GM12872 (cell line): ENCODE measurements at regions not wholly inside any gene's neighbourhood (a gene's known extent, or its start where the extent isn't known, plus 50 kb on each side); places are given as distances from the start of the nearest gene placed in this dataset.

Experiments
- CTCF ChIP-seq: IDR thresholded peaks from 3 replicates; pipeline ENCODE4 v1.5.1; 2011; ENCODE audit warnings: low read depth, mild to moderate bottlenecking, low read length, moderate library complexity; ENCODE audit not compliant: insufficient read depth

GRCh38 chr3:189003410-189003809 lies 168.4 kb upstream of the TPRG1 start:
- no peak for TF ChIP-seq CTCF

DNA sequence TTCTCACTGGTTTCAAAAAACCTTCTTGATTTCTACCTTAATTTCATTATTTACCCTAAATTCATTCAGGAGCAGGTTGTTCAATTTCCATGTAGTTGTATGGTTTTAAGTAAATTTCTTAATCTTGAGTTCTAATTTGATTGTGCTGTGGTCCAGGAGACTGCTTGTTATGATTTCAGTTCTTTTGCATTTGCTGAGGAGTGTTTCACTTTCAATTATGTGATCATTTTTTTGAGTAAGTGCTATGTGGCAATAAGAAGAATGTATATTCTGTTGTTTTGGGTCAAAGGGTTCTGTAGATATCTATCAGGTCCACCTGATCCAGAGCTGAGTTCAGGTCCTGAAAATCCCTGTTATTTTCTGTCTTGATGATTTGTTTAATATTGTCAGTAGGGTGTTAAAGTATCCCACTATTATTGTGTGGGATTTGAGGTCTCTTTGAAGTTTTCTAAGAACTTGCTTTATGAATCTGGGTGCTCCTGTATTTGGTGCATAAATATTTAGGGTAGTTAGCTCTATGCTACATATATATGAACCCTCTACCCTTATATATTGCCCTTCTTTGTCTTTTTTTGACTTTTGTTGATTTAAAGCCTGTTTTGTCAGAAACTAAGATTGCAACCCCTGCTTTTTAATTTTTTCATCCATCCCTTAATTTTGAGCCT lies 158.4 kb upstream of the TPRG1 start:
- no peak for TF ChIP-seq CTCF

DNA sequence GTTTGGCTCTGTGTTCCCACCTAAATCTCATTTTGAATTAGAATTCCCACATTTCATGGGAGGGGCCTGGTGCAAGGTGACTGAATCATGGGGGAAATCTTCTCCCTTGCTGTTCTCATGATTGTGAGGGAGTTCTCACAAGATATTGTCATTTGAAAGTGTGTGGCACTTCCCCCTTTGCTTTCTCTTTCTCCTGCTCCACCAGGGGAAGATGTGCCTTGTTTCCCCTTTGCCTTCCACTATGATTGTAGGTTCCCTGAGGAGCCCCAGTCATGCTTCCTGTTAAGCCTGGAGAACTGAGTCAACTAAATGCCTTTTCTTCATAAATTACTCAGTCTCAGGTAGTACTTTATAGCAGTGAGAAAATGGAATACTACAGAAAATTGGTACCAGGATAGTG lies 157.2 kb upstream of the TPRG1 start:
- TF ChIP-seq CTCF = no peak

DNA sequence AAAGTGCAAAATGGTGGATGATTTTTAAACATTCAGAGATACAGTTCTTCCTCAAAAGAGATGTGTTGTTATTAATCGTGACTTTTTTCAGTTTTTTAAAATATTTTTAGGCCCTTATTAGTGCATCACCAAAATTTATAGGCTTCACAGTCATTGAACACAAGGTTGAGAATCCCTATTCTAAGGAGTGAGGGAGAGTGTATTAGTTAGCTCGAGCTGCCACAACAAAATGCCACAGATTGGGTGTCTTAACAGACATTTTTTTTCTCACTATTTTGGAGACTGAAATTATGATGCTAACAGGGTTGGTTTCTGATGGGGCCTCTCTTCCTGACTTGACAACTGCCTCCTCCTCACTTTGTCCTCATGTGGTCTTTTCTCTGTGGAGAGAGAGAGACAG lies 145.9 kb upstream of the TPRG1 start:
- no peak for TF ChIP-seq CTCF

- TF ChIP-seq CTCF = no peak
Observed at GRCh38 chr3:189027626-189028155, 144.1 kb upstream of the TPRG1 start.

- no peak for TF ChIP-seq CTCF
Observed at GRCh38 chr3:189038773-189039745, 132.7 kb upstream of the TPRG1 start.

DNA sequence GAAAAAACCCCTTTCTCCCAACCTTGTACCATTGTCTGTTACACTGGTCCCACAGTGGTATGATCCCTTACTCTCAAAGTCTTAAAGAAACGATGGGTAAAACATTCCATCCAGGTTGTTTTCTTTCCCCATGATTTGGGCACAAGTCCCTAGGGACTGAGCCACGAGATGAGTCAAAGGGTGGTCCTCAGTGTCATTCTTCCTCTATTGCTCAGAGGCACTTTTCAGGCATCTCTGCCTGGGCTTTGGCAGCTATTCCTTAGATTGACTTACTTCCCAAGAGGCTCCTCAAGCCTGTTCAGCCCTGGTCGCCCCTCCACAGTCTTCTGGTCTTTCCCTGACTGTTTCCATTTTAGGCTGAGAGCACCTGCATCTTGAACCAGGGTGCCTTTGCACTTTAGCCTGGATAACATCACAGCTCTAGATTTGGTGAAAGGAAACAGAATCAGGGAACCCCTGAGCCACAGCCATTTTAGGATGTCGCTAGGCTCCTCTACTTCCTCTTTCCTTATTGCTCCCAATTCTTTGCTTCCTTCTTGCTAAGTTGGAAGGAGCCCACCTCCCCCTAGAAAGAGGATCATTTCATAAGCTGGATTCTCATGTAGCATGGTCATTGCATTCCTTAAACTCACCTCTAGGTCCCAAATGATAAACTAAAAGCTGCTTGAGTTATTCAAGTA lies 131.0 kb upstream of the TPRG1 start:
- no peak for TF ChIP-seq CTCF
